ENCODE measurements at regions not wholly inside any gene's neighbourhood (a gene's known extent, or its start where the extent isn't known, plus 50 kb on each side); places are given as distances from the start of the nearest gene placed in this dataset.
"Not testable (repeated sequence)": the region's sequence is repeated elsewhere in the genome, so short reads cannot be mapped to it uniquely, and the experiment has no call there.

DNA sequence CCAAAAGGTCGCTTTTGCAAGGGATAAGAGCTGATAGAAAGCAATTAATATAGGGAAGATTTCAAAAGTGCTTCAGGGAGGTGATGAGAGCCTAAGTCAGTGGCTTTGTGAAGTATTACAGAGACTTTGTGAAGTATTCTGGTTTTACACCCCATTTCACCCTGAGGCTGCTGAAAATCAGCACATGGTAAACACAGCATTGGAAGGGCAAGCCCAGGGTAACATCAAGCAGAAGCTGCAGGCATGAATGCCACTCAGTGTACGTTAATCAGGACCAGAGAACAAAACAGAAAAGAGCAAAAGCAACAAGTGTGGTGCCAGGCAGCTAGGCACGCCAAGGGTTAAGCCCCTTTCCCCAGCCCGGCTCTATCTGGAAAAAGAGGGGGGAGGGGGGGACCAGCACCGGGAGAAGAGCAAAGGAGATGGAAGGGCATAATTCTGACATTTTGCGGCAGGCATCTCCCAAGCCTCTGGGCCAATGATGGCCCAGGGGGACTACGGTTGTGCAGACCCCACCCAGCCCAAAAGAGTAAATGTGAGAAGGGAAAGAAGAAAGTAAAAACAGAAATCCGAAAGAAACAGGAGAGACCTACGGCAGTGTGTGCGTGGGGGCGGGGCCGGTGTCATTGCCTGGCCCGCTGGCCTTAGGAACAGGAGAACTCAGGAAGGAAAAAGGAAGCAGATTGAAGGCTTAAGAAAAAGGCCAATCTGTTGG is 58.9 kb downstream of the DHRS2 start:
- peak; percentile 47 for DNase-seq

GRCh38 chr14:23695664-23695999 is 59.5 kb downstream of the DHRS2 start:
- no peak for DNase-seq

DNA sequence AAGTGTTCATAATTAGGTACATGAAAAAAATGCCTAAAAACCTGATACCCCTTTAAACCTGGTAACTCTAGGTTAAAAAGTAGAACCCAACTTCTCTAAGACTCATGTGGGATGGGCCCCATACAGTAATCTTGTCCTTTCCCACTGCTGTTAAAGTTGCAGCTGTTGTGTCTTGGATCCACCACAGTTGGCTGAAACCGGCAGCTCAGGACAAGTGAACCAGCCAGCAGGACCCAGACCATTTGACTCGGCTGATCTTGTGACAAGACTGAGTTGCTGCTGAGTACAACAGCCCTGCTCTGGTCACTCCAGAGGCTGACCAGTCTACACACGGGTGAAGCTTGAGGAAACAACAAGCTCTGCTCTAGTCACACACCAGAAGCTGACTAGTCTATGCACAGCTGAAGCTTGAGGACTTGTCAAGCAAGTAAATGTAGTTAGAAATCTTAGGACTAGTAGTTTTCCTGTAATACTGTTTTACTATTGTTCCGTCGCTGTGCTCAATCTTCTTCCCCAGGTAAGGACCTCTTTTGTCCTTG is 60.6 kb downstream of the DHRS2 start:
- DNase-seq, result no peak

GRCh38 chr14:23697680-23698079 is 61.5 kb downstream of the DHRS2 start:
- no peak for DNase-seq

DNA sequence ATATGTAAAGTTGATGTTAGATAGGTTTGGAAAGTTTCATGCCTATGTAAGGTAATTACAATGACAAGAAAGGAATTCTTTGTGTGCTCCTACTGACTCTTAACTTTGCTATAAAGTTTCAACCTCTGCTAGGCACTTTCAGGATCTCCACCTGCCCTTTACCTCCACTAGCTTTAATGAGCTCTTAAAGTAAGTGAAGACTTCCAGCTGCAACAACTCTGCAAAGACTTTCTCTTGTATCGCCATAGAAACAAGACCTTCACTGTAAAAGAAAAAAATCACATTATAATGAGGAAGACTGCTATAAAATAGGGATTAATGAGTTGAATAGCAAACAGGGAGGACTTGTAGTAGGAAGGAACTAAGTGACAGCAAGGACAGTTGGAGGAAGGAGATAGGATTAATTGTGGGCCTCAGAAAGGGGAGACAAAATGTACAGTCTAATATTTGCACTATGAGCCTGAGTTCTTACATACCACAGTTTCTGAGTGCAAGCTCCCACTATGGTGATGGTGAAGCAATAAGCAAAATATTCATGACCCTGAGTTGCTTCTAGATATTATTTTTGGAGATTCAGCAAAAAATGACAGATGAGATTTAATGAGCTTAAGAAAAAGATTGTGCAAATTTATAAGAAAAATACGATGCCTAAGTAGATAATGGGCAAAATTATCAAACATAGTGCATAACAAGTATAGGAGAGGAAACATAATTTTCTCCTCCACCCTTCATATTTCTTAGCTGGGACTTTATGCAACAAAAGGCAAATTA is 66.7 kb downstream of the DHRS2 start:
- DNase-seq, result no peak

DNA sequence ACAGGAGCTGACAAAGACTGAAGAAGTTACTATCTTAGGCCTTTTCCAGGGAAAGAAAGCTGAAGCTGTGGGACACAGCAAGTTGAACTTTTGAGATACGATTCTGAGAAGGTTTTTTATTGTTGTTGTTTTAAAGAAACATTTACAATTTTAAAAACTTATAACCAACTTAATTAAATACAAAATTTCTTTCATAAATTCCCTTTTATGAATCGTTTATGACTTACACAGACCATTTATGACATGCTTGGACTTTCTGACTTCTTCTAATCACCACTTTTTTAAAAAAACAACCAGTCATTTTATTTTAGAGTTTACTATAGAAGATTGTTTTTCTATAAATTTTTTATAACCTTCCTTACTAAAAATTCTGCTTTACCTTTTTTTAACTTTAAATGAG is 68.7 kb downstream of the DHRS2 start:
- DNase-seq, result no peak

- no peak for DNase-seq
These were observed 71.3 kb downstream of the DHRS2 start for GRCh38 chr14:23707415-23707814.

DNA sequence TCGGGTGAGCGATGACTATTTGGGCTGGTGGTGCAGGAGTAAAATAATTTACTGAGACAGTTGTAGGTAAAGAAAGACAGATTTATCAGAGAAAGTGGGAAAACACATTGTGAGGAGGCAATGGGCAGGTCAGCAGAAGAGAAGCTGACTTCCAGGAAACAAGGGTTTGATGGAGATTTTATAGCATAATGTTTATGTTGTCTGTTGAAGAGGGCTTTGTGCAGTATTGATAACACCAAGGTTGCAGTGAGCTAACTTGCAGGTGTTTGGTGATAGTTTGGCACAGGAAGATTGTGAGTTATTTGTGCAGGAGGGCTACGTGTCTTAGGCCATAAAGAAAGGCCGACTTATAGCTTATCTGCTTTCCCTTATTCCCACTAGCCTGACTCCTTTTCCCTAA is 72.2 kb downstream of the DHRS2 start:
- DNase-seq, result no peak

GRCh38 chr14:23709923-23710322 is 73.8 kb downstream of the DHRS2 start:
- no peak for DNase-seq

DNA sequence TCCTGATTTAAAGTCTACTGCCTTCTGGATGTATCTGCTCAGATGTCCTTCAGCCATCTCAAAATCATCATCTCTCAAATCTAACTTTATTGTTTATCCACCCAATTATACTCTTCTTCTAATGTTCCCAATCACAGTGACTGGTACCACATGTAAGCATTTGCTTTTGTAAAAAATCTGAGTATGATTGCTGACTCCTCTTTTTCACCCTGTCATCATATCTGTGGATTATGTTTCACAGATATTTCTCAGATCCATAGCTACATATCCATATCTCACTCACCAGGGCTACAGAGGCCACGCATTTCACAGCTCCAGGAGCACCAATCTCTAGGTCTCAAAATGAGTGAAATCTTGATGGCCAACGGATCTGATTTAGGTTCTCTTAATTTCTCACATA is 76.1 kb downstream of the DHRS2 start:
- DNase-seq, result no peak

DNA sequence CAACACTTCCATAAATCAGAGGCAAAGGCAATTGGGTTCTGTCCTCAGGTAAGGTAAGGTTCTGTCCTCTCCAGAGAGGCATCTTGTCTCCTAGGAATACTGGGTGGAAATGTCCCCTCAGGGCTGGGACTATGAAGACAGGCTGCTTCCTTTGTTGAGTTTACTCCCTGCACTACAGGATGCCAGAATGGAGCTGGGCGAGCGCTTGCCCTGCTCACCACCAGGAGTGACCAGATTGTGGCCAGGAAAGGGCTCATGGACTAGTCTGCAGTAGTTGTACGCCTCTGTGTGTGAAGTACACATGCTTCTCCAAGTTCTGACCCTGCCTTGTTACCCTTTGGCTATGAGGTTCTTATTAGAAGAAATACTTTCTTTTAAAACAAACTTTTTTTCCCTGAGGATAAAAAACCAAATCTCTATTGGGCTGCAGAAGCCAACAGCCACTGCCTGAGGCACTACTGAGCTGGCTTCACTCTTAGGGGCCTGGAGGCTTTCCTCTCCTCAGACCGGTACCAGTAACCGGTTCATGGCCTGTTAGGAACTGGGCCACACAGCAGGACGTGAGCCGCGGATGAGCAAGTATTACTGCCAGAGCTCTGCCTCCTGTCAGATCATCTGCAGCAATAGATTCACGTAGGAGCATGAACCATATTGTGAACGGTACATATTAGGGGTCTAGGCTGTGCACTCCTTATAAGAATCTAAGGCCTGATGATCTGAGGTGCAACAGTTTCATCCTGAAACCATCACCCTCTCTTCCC is 83.2 kb downstream of the DHRS2 start:
- DNase-seq, result no peak

GRCh38 chr14:23722675-23723074 is 86.5 kb downstream of the DHRS2 start:
- no peak for DNase-seq

DNA sequence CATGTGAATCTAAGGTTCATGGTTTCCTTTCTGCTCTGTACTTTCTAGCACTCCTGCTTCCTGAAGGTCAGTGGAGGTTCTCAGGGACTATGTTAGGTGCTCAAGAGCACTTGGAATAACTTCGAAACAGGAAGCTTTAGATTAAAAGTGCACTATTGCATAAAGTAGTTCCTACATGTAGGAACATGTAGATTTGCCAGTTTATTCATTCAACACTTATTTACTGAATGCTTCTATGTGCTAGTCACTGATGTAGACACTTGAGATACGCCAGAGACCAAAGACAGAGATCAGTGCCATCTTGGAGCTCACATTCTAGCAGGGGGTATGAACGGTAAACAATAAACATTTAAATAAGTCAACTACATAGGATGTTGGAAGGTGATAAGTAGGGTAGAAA is 87.7 kb downstream of the DHRS2 start:
- no peak for DNase-seq

DNA sequence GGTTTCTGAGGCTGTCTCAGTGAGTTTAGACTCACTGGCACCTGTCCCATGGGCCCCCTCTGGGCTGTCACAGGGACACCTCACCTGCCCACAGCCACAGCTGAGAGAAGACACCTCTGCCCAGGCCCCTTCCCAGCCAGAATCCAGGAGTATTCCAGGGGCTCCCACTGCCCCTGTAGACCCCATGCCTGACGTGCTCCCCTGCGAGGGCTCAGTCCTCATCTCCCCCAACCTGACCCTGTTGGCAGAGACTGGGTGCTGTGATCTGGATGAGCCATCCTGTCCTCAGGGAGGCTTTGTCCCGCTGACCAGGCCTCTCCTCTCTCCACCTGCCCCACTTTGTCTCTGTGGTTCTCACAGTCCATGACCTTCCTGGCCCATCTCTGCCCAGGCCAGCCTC is 89.4 kb downstream of the DHRS2 start:
- DNase-seq, result no peak

GRCh38 chr14:23725980-23726710 is 90.0 kb downstream of the DHRS2 start:
- DNase-seq, result no peak

GRCh38 chr14:23727566-23728335 is 91.6 kb downstream of the DHRS2 start:
- DNase-seq, result no peak

- DNase-seq, result no peak
These were observed 92.6 kb downstream of the DHRS2 start for GRCh38 chr14:23728791-23729190.

- no peak for DNase-seq
These were observed 93.7 kb downstream of the DHRS2 start for GRCh38 chr14:23729720-23730387.

- no peak for DNase-seq
These were observed 99.2 kb downstream of the DHRS2 start for GRCh38 chr14:23735394-23735793.

GRCh38 chr14:23744368-23744767 is 108.2 kb downstream of the DHRS2 start:
- not testable (repeated sequence) for DNase-seq

GRCh38 chr14:23750357-23750756 is 114.2 kb downstream of the DHRS2 start:
- DNase-seq, result no peak

- no peak for DNase-seq
These were observed 115.5 kb downstream of the DHRS2 start for GRCh38 chr14:23751616-23752015.
